22Rv1 (cell line): ENCODE measurements at regions not wholly inside any gene's neighbourhood (a gene's known extent, or its start where the extent isn't known, plus 50 kb on each side); places are given as distances from the start of the nearest gene placed in this dataset.

Experiments
- ZFX ChIP-seq: fragments of 450-650 bp; IDR thresholded peaks from 2 replicates; pipeline ENCODE4 v1.6.1; 2017; ENCODE audit warnings: antibody characterized with exemption, borderline replicate concordance
- TF ChIP-seq, protein P1 (sequence below): fragments of 450-650 bp; IDR thresholded peaks from 2 replicates; pipeline ENCODE4 v1.5.1; 2017; ENCODE audit warnings: mild to moderate bottlenecking

- TF ChIP-seq, protein P1, sequence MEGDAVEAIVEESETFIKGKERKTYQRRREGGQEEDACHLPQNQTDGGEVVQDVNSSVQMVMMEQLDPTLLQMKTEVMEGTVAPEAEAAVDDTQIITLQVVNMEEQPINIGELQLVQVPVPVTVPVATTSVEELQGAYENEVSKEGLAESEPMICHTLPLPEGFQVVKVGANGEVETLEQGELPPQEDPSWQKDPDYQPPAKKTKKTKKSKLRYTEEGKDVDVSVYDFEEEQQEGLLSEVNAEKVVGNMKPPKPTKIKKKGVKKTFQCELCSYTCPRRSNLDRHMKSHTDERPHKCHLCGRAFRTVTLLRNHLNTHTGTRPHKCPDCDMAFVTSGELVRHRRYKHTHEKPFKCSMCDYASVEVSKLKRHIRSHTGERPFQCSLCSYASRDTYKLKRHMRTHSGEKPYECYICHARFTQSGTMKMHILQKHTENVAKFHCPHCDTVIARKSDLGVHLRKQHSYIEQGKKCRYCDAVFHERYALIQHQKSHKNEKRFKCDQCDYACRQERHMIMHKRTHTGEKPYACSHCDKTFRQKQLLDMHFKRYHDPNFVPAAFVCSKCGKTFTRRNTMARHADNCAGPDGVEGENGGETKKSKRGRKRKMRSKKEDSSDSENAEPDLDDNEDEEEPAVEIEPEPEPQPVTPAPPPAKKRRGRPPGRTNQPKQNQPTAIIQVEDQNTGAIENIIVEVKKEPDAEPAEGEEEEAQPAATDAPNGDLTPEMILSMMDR, result no peak
- TF ChIP-seq ZFX, result no peak
These were observed 1494.7 kb upstream of the CDH8 start for GRCh38 chr16:63530974-63531373.
